ENCODE measurements at regions not wholly inside any gene's neighbourhood (a gene's known extent, or its start where the extent isn't known, plus 50 kb on each side); places are given as distances from the start of the nearest gene placed in this dataset.

DNA sequence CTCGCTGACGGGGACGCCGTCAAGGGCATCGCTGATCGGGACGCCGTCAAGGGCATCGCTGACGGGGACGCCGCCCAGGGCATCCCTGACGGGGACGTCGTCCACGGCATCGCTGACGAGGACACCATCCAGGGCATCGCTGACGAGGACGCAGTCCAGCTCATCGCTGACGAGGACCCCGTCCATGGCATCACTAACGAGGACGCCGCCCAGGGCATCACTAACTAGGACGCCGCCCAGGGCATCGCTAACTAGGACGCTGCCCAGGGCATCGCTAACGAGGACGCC lies 945.2 kb downstream of the TUBA3C start:
- CTCF ChIA-PET = no interaction called here
- intact Hi-C loops (cut with micrococcal nuclease; ENCODE audit: unreplicated experiment) = no loop called here
- POLR2A ChIA-PET = no interaction called here
- no peaks in the 10 kb centered on the region for H3K27me3 ChIP-seq (ENCODE audit: control insufficient read depth, insufficient read depth, low read length)
- no peak overlapping the region for H3K4me3 ChIP-seq (ENCODE audit: low read depth in 2 of 2, low read length in 2 of 2)
- no peaks in the 10 kb centered on the region for H3K9me3 ChIP-seq (ENCODE audit: control insufficient read depth, insufficient read depth, low read depth, low read length)
- BruUV-seq (replicated peaks) = no TSS peak
- H3K27ac ChIP-seq (ENCODE audit: low read length) = no peak overlapping the region
- H3K4me1 ChIP-seq (ENCODE audit: control insufficient read depth, insufficient read depth, low read length) = no peaks in the 10 kb centered on the region
- ATAC-seq (no peak), DNase-seq (ENCODE audit: low read depth, low spot score) (no peak)
- TF ChIP-seq TCF7L2 (IDR thresholded peaks at IDR 0.05; ENCODE audit: low read depth, low read length) (no peak), SIN3A (IDR thresholded peaks at IDR 0.05; ENCODE audit: borderline replicate concordance, insufficient read depth, low read depth, low read length) (no peak), POLR2AphosphoS5 (IDR thresholded peaks at IDR 0.05; ENCODE audit: low read depth, low read length) (no peak)
- TF ChIP-seq, protein P1, sequence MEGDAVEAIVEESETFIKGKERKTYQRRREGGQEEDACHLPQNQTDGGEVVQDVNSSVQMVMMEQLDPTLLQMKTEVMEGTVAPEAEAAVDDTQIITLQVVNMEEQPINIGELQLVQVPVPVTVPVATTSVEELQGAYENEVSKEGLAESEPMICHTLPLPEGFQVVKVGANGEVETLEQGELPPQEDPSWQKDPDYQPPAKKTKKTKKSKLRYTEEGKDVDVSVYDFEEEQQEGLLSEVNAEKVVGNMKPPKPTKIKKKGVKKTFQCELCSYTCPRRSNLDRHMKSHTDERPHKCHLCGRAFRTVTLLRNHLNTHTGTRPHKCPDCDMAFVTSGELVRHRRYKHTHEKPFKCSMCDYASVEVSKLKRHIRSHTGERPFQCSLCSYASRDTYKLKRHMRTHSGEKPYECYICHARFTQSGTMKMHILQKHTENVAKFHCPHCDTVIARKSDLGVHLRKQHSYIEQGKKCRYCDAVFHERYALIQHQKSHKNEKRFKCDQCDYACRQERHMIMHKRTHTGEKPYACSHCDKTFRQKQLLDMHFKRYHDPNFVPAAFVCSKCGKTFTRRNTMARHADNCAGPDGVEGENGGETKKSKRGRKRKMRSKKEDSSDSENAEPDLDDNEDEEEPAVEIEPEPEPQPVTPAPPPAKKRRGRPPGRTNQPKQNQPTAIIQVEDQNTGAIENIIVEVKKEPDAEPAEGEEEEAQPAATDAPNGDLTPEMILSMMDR (IDR thresholded peaks at IDR 0.05) = no peak
- TF ChIP-seq, protein P2, sequence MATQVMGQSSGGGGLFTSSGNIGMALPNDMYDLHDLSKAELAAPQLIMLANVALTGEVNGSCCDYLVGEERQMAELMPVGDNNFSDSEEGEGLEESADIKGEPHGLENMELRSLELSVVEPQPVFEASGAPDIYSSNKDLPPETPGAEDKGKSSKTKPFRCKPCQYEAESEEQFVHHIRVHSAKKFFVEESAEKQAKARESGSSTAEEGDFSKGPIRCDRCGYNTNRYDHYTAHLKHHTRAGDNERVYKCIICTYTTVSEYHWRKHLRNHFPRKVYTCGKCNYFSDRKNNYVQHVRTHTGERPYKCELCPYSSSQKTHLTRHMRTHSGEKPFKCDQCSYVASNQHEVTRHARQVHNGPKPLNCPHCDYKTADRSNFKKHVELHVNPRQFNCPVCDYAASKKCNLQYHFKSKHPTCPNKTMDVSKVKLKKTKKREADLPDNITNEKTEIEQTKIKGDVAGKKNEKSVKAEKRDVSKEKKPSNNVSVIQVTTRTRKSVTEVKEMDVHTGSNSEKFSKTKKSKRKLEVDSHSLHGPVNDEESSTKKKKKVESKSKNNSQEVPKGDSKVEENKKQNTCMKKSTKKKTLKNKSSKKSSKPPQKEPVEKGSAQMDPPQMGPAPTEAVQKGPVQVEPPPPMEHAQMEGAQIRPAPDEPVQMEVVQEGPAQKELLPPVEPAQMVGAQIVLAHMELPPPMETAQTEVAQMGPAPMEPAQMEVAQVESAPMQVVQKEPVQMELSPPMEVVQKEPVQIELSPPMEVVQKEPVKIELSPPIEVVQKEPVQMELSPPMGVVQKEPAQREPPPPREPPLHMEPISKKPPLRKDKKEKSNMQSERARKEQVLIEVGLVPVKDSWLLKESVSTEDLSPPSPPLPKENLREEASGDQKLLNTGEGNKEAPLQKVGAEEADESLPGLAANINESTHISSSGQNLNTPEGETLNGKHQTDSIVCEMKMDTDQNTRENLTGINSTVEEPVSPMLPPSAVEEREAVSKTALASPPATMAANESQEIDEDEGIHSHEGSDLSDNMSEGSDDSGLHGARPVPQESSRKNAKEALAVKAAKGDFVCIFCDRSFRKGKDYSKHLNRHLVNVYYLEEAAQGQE (IDR thresholded peaks at IDR 0.05; ENCODE audit: insufficient read depth in 1 of 2, low read depth in 2 of 2, low read length in 1 of 2) = no peak
- in situ Hi-C loops (cut with HindIII; ENCODE audit: low pct_unique_long_range_greater_than_20kb, low sequenced_read_pairs) = no loop called here
- no peaks in the 10 kb centered on the region for H3K36me3 ChIP-seq (ENCODE audit: control insufficient read depth, insufficient read depth, low read length)

DNA sequence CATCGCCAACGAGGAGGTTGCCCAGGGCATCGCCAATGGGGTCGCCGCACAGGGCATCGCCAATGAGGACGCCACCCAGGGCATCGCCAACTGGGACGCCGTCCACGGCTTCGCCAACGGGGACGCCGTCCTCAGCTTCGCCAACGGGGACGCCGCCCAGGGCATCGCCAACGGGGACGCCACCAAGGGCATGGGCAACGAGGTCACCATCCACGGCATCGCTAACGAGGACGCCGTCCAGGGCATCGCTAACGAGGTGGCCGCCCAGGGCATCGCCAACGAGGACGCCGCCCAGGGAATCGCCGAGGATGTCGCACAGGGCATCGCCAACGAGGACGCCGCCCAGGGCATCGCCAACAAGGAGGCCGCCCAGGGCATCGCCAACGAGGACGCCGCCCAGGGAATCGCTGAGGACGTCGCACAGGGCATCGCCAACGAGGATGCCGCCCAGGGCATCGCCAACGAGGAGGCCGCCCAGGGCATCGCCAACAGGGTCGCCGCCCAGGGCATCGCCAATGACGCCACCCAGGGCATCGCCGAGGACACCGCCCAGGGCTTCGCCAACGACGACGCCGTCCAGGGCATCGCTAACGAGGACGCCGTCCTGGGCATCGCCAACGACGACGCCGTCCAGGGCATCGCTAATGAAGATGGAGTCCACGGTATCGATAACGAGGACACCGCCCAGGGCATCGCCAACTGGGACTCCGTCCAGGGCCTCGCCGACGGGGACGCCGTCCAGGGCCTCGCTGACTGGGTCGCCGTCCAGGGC lies 945.7 kb downstream of the TUBA3C start:
- no TSS peak for BruUV-seq (replicated peaks)
- TF ChIP-seq, protein P1 (IDR thresholded peaks at IDR 0.05) = no peak
- CTCF ChIA-PET = no interaction called here
- Histone ChIP-seq H3K27ac (ENCODE audit: low read length) (no peak overlapping the region), H3K4me3 (ENCODE audit: low read depth in 2 of 2, low read length in 2 of 2) (no peak overlapping the region), H3K4me1 (ENCODE audit: control insufficient read depth, insufficient read depth, low read length) (no peaks in the 10 kb centered on the region), H3K36me3 (ENCODE audit: control insufficient read depth, insufficient read depth, low read length) (no peaks in the 10 kb centered on the region), H3K27me3 (ENCODE audit: control insufficient read depth, insufficient read depth, low read length) (no peaks in the 10 kb centered on the region), H3K9me3 (ENCODE audit: control insufficient read depth, insufficient read depth, low read depth, low read length) (no peaks in the 10 kb centered on the region)
- ATAC-seq (no peak), DNase-seq (ENCODE audit: low read depth, low spot score) (no peak)
- intact Hi-C loops (cut with micrococcal nuclease; ENCODE audit: unreplicated experiment) (no loop called here), in situ Hi-C loops (cut with HindIII; ENCODE audit: low pct_unique_long_range_greater_than_20kb, low sequenced_read_pairs) (no loop called here)
- POLR2A ChIA-PET = no interaction called here
